H9 (cell line): ENCODE measurements at regions not wholly inside any gene's neighbourhood (a gene's known extent, or its start where the extent isn't known, plus 50 kb on each side); places are given as distances from the start of the nearest gene placed in this dataset.

Experiments
- DNase-seq: peaks from one replicate; pipeline ENCODE4 v3.0.0-alpha.2; 2017
- H2AFZ ChIP-seq: one replicate; pipeline ENCODE4 v1.6.1; 2013; ENCODE audit warnings: mild to moderate bottlenecking, low read length, control low read depth, moderate library complexity
- H2AK5ac ChIP-seq: 2 replicates; pipeline ENCODE4 v1.6.1; 2013; ENCODE audit warnings: low read length, control low read depth, mixed read lengths; ENCODE audit not compliant: insufficient read length
- H2BK120ac ChIP-seq: one replicate; pipeline ENCODE4 v1.6.1; 2013; ENCODE audit warnings: low read depth, mild to moderate bottlenecking, low read length, control low read depth, inconsistent platforms; ENCODE audit not compliant: poor library complexity, severe bottlenecking
- H2BK12ac ChIP-seq: 2 replicates; pipeline ENCODE4 v1.6.1; 2013; ENCODE audit warnings: low read length, control low read depth, mixed read lengths, low read depth; ENCODE audit not compliant: insufficient read length
- H2BK15ac ChIP-seq: 2 replicates; pipeline ENCODE4 v1.6.1; 2013; ENCODE audit warnings: low read depth, low read length, control low read depth
- H2BK20ac ChIP-seq: one replicate; pipeline ENCODE4 v1.6.1; 2013; ENCODE audit warnings: low read depth, mild to moderate bottlenecking, low read length, control low read depth, inconsistent platforms; ENCODE audit not compliant: poor library complexity, severe bottlenecking
- H2BK5ac ChIP-seq: 2 replicates; pipeline ENCODE4 v1.6.1; 2013; ENCODE audit warnings: low read length, control low read depth, mixed read lengths; ENCODE audit not compliant: insufficient read length
- H3K14ac ChIP-seq: 2 replicates; pipeline ENCODE4 v1.6.1; 2013; ENCODE audit warnings: low read length, control low read depth; ENCODE audit not compliant: insufficient read depth
- H3K18ac ChIP-seq: 2 replicates; pipeline ENCODE4 v1.6.1; 2013; ENCODE audit warnings: low read depth, mild to moderate bottlenecking, mixed read lengths, low read length, control low read depth; ENCODE audit not compliant: insufficient read length
- H3K23ac ChIP-seq: 2 replicates; pipeline ENCODE4 v1.6.1; 2013; ENCODE audit warnings: low read length, control low read depth, mixed read lengths, low read depth; ENCODE audit not compliant: insufficient read length
- H3K23me2 ChIP-seq: 2 replicates; pipeline ENCODE4 v1.6.1; 2013; ENCODE audit warnings: low read depth, mild to moderate bottlenecking, mixed read lengths, low read length, control low read depth; ENCODE audit not compliant: insufficient read length, poor library complexity, severe bottlenecking
- H3K27ac ChIP-seq: 2 replicates; pipeline ENCODE4 v1.5.1; 2013; ENCODE audit warnings: low read length, control low read depth, mixed read lengths, low read depth; ENCODE audit not compliant: insufficient read length
- H3K27me3 ChIP-seq: 2 replicates; pipeline ENCODE4 v1.6.1; 2013; ENCODE audit warnings: low read length, control low read depth, inconsistent platforms; ENCODE audit not compliant: insufficient read depth
- H3K4ac ChIP-seq: 2 replicates; pipeline ENCODE4 v1.6.1; 2013; ENCODE audit warnings: low read depth, mild to moderate bottlenecking, control low read depth, inconsistent platforms, low read length, moderate library complexity
- H3K4me1 ChIP-seq: 2 replicates; pipeline ENCODE4 v1.6.1; 2013; ENCODE audit warnings: low read length, control low read depth, inconsistent platforms; ENCODE audit not compliant: insufficient read depth
- H3K4me2 ChIP-seq: 2 replicates; pipeline ENCODE4 v1.6.1; 2013; ENCODE audit warnings: low read length, control low read depth, mixed read lengths; ENCODE audit not compliant: insufficient read length, insufficient read depth
- H3K56ac ChIP-seq: 2 replicates; pipeline ENCODE4 v1.6.1; 2013; ENCODE audit warnings: low read depth, mild to moderate bottlenecking, mixed read lengths, low read length, control low read depth; ENCODE audit not compliant: insufficient read length
- H3K79me1 ChIP-seq: 2 replicates; pipeline ENCODE4 v1.6.1; 2013; ENCODE audit warnings: low read depth, mild to moderate bottlenecking, moderate library complexity, low read length, control low read depth, inconsistent platforms; ENCODE audit not compliant: insufficient read depth, poor library complexity, severe bottlenecking
- H3K79me2 ChIP-seq: 2 replicates; pipeline ENCODE4 v1.6.1; 2013; ENCODE audit warnings: low read length, control low read depth, inconsistent platforms; ENCODE audit not compliant: insufficient read depth
- H3K9ac ChIP-seq: 2 replicates; pipeline ENCODE4 v1.6.1; 2013; ENCODE audit warnings: low read length, control low read depth, mixed read lengths; ENCODE audit not compliant: insufficient read length; ENCODE audit errors: extremely low read depth
- H3K9me3 ChIP-seq: one replicate; pipeline ENCODE4 v1.6.1; 2013; ENCODE audit warnings: low read depth, low read length, inconsistent platforms; ENCODE audit not compliant: control insufficient read depth
- H3T11ph ChIP-seq: one replicate; pipeline ENCODE4 v1.6.1; 2013; ENCODE audit warnings: mild to moderate bottlenecking, low read length, control low read depth, inconsistent platforms
- H4K20me1 ChIP-seq: one replicate; pipeline ENCODE4 v1.6.1; 2013; ENCODE audit not compliant: control insufficient read depth, insufficient read length, insufficient read depth
- H4K5ac ChIP-seq: 2 replicates; pipeline ENCODE4 v1.6.1; 2013; ENCODE audit warnings: low read depth, mild to moderate bottlenecking, mixed read lengths, low read length, control low read depth; ENCODE audit not compliant: insufficient read length
- H4K8ac ChIP-seq: replicated peaks from 2 replicates; pipeline ENCODE4 v1.6.1; 2013; ENCODE audit warnings: low read length, control low read depth, mixed read lengths, low read depth; ENCODE audit not compliant: insufficient read length
- H4K91ac ChIP-seq: 2 replicates; pipeline ENCODE4 v1.6.1; 2013; ENCODE audit warnings: low read depth, mild to moderate bottlenecking, moderate library complexity, mixed read lengths, low read length, control low read depth; ENCODE audit not compliant: insufficient read length
- H3K27ac Mint-ChIP-seq, 3 experiments: 2 replicates in 2 of 3; 3 replicates in 1 of 3; pipeline ENCODE4 v1.8.0; 2020 to 2021; ENCODE audit warnings: mixed read lengths in 3 of 3, mild to moderate bottlenecking in 1 of 3, moderate library complexity in 1 of 3
- H3K27me3 Mint-ChIP-seq: 2 replicates; pipeline ENCODE4 v1.8.0; 2021; ENCODE audit warnings: low read depth, mild to moderate bottlenecking, moderate library complexity, mixed read lengths
- H3K36me3 Mint-ChIP-seq, 3 experiments: 2 replicates in 2 of 3; 3 replicates in 1 of 3; pipeline ENCODE4 v1.8.0; 2020 to 2021; ENCODE audit warnings: low read depth in 3 of 3, mixed read lengths in 3 of 3; ENCODE audit not compliant: insufficient read depth in 1 of 3
- H3K4me1 Mint-ChIP-seq, 2 experiments: 2 replicates each; pipeline ENCODE4 v1.8.0; 2020; ENCODE audit warnings: mixed read lengths in 2 of 2
- H3K4me3 Mint-ChIP-seq, 2 experiments: 2 replicates in 1 of 2; 3 replicates in 1 of 2; pipeline ENCODE4 v1.8.0; 2020 to 2021; ENCODE audit warnings: mild to moderate bottlenecking in 2 of 2, mixed read lengths in 2 of 2, moderate library complexity in 1 of 2
- H3K9me3 Mint-ChIP-seq, 2 experiments: 2 replicates in 1 of 2; 3 replicates in 1 of 2; pipeline ENCODE4 v1.8.0; 2020; ENCODE audit warnings: mild to moderate bottlenecking in 2 of 2, mixed read lengths in 2 of 2, moderate library complexity in 1 of 2
- WGBS: extraction: QIAGEN DNeasy Blood & Tissue Kit; methylation state at CpG from one replicate; pipeline ENCODE4 v1.1.7; 2013; ENCODE audit warnings: missing lambda C conversion rate, low lambda C conversion rate, mixed read lengths; ENCODE audit not compliant: insufficient read length; ENCODE audit errors: extremely low coverage; 5-methylcytosine and 5-hydroxymethylcytosine counted together
- TF ChIP-seq, protein P1 (sequence below): fragments of 200-600 bp; sonication (generic); conservative IDR thresholded peaks from 3 replicates; pipeline ENCODE4 v1.8.0; 2021; ENCODE audit warnings: antibody characterized with exemption, mild to moderate bottlenecking

DNA sequence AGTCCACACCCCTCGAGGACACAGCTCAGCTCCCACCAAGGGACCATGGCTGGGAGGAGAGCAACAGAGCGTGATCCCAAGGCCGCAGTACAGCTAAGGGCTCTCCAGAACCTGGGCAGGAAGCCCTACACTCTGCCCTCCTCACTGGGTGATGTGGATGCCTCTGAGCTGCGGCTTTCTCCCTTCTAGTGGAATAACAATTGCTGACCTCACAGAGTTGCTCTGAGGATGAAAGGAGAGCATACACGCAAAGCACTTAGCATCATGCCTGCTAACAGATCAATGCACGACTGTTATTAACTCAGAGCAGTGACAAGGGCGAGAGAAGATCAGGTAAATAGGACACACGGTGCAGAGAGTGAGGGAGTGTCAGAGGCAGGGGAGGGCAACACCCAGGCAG lies 74.2 kb downstream of the ZFP36L2 start:
- H4K20me1 ChIP-seq: no peaks in the 10 kb centered on the region
- H3K9me3 Mint-ChIP-seq: no peaks in the 10 kb centered on the region; a peak in 1 of 5 replicates

More for the DNA sequence above, 74.2 kb downstream of the ZFP36L2 start:
- H3K9me3 ChIP-seq: no peaks in the 10 kb centered on the region
- no peak overlapping the region for H4K8ac ChIP-seq
- H2BK12ac ChIP-seq: no peak overlapping the region
- Mint-ChIP-seq H3K4me3 (no peak overlapping the region), H3K27me3 (peaks cover 4% of the 10 kb centered on the region), H3K27ac (no peak overlapping the region), H3K36me3 (no peaks in the 10 kb centered on the region), H3K4me1 (peaks cover 21 to 26% of the 10 kb centered on the region in 2 experiments)
- no peak overlapping the region for H3K14ac ChIP-seq
- WGBS: no CpG with 5 or more reads among the region's 8 CpGs
- no peaks in the 10 kb centered on the region for H3K27me3 ChIP-seq
- no peak overlapping the region for H3K4ac ChIP-seq
- H3K27ac ChIP-seq: no peak overlapping the region
- no peak overlapping the region for H4K5ac ChIP-seq
- H3K4me1 ChIP-seq: no peaks in the 10 kb centered on the region; the same call in 1 of the 2 replicates
- no peak overlapping the region for H3K23ac ChIP-seq
- no peak overlapping the region for H2BK15ac ChIP-seq
- H4K91ac ChIP-seq: no peak overlapping the region
- no peak overlapping the region for H2BK5ac ChIP-seq
- H3T11ph ChIP-seq: no peak overlapping the region
- no peak overlapping the region for H2AK5ac ChIP-seq
- peak; percentile 24 for DNase-seq
- no peak overlapping the region for H3K9ac ChIP-seq
- H3K23me2 ChIP-seq: no peaks in the 10 kb centered on the region
- H3K4me2 ChIP-seq: no peak overlapping the region
- no peaks in the 10 kb centered on the region for H3K79me2 ChIP-seq
- no peak overlapping the region for H2AFZ ChIP-seq
- H3K56ac ChIP-seq: no peak overlapping the region
- no peaks in the 10 kb centered on the region for H3K79me1 ChIP-seq
- no peak overlapping the region for H2BK120ac ChIP-seq
- H2BK20ac ChIP-seq: no peak overlapping the region
- H3K18ac ChIP-seq: no peak overlapping the region
- TF ChIP-seq, protein P1, sequence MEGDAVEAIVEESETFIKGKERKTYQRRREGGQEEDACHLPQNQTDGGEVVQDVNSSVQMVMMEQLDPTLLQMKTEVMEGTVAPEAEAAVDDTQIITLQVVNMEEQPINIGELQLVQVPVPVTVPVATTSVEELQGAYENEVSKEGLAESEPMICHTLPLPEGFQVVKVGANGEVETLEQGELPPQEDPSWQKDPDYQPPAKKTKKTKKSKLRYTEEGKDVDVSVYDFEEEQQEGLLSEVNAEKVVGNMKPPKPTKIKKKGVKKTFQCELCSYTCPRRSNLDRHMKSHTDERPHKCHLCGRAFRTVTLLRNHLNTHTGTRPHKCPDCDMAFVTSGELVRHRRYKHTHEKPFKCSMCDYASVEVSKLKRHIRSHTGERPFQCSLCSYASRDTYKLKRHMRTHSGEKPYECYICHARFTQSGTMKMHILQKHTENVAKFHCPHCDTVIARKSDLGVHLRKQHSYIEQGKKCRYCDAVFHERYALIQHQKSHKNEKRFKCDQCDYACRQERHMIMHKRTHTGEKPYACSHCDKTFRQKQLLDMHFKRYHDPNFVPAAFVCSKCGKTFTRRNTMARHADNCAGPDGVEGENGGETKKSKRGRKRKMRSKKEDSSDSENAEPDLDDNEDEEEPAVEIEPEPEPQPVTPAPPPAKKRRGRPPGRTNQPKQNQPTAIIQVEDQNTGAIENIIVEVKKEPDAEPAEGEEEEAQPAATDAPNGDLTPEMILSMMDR: no peak
